DOHH2 (cell line): ENCODE measurements at regions not wholly inside any gene's neighbourhood (a gene's known extent, or its start where the extent isn't known, plus 50 kb on each side); places are given as distances from the start of the nearest gene placed in this dataset.

Source experiments
- EZH2phosphoT487 ChIP-seq: fragments of 200-600 bp; sonication (generic); IDR thresholded peaks from 2 replicates; pipeline ENCODE4 v1.6.1; 2017; ENCODE audit warnings: borderline replicate concordance, mild to moderate bottlenecking, antibody characterized with exemption, low read length, moderate library complexity, mixed read lengths
- TF ChIP-seq, protein P1 (sequence below): fragments of 200-600 bp; sonication (generic); IDR thresholded peaks from one replicate; pipeline ENCODE4 v1.5.1; 2014; ENCODE audit warnings: antibody characterized with exemption, mild to moderate bottlenecking, low read depth, low read length; ENCODE audit not compliant: poor library complexity, severe bottlenecking

DNA sequence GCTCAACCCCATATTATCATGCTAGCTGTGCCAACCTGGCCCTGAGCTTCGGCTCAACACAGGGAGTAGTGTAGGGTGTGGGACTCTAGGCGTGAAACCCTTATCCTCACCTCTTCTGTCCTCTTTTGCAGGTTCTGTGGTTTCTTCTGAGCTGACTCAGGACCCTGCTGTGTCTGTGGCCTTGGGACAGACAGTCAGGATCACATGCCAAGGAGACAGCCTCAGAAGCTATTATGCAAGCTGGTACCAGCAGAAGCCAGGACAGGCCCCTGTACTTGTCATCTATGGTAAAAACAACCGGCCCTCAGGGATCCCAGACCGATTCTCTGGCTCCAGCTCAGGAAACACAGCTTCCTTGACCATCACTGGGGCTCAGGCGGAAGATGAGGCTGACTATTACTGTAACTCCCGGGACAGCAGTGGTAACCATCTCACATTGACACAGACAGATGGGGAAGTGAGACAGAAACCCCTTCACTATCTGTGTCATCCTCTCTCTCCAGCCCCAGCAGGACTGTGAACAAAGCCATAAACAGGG is 76.4 kb downstream of the GGTLC2 start:
- TF ChIP-seq, protein P1, sequence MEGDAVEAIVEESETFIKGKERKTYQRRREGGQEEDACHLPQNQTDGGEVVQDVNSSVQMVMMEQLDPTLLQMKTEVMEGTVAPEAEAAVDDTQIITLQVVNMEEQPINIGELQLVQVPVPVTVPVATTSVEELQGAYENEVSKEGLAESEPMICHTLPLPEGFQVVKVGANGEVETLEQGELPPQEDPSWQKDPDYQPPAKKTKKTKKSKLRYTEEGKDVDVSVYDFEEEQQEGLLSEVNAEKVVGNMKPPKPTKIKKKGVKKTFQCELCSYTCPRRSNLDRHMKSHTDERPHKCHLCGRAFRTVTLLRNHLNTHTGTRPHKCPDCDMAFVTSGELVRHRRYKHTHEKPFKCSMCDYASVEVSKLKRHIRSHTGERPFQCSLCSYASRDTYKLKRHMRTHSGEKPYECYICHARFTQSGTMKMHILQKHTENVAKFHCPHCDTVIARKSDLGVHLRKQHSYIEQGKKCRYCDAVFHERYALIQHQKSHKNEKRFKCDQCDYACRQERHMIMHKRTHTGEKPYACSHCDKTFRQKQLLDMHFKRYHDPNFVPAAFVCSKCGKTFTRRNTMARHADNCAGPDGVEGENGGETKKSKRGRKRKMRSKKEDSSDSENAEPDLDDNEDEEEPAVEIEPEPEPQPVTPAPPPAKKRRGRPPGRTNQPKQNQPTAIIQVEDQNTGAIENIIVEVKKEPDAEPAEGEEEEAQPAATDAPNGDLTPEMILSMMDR, result no peak
- no peak for TF ChIP-seq EZH2phosphoT487
